IPS DF 19.7 (cell line): ENCODE measurements at regions not wholly inside any gene's neighbourhood (a gene's known extent, or its start where the extent isn't known, plus 50 kb on each side); places are given as distances from the start of the nearest gene placed in this dataset.
"Not testable (repeated sequence)": the region's sequence is repeated elsewhere in the genome, so short reads cannot be mapped to it uniquely, and the experiment has no call there.

Source experiments
- DNase-seq: peaks from one replicate; pipeline ENCODE4 v3.0.0-alpha.2; 2013; ENCODE audit warnings: low read depth, low spot score

DNA sequence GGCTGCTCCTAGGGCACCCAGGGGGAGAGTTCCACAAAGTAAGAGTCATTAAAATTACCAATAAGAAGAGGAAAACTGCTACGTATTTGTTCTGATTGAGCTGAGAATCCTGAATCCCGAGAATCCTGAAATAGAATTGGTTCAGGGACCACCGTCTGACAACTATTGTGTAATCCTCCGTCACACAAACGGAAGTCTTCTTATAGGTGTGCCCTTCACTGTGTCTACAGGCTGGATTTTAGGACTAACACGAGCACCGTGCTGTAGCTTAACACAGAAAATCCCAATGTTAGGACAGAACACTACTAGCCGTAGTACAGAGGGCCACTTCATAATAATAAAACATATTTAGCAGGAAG, 50.6 kb upstream of the RNF182 start:
- DNase-seq = no peak

GRCh38 chr6:13873288-13874190, 51.2 kb upstream of the RNF182 start:
- DNase-seq = peak; percentile 64

DNA sequence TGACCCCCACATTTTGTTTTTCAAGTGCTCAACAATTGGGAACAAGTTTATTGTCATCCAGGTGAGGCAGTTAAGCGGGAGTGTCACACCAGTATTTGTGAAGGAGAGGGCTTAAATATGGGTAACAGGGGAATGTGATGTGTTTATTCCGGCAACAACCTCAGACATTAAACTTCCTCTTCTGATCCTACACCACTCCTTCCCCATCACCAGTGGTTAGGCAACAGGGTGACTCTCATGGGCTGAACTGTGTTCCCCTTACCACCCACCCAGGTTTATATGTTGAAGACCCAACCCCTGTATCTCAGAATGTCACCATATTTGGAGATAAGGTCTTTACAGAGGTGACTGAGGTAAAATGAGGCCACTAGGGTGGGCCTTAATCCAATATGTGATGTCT, 52.1 kb upstream of the RNF182 start:
- no peak for DNase-seq

DNA sequence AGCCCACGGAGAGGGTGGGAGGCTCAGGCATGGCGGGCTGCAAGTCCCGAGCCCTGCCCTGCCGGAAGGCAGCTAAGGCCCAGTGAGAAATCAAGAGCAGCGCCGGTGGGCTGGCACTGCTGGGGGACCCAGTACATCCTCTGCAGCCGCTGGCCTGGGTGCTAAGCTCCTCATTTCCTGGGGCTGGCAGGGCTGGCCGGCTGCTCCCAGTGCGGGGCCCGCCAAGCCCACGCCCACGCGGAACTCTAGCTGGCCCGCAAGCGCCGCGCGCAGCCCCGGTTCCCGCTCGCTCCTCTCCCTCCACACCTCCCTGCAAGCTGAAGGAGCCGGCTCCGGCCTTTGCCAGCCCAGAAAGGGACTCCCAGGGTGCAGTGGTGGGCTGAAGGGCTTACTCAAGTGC, 52.7 kb upstream of the RNF182 start:
- DNase-seq = not testable (repeated sequence)

GRCh38 chr6:13870214-13870830, 54.4 kb upstream of the RNF182 start:
- no peak for DNase-seq

GRCh38 chr6:13868236-13868635, 53.9 kb upstream of the MCUR1 start:
- DNase-seq = no peak

GRCh38 chr6:13866301-13866700, 51.9 kb upstream of the MCUR1 start:
- no peak for DNase-seq

DNA sequence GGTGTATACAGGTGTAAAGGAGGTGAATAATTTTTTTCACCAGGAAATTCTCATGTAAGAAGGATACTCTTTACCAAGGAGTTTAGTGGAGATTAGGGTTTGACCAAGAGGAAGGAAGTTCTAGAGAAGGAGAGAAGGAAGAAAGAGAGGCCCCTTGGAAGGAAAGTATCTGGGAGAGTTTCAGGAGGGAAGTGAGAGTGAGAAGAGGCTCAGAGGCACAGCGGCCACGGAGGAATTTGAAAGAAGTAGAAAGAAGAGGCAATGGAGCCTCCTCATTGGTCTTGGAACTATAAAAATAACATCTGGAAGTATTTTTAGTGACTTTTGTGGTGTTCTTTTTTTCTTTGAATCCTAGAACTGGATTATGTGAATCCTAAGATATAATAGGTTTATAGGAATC, 50.8 kb upstream of the MCUR1 start:
- DNase-seq = no peak

- not testable (repeated sequence) for DNase-seq
Measured at GRCh38 chr6:13864669-13865068, 50.3 kb upstream of the MCUR1 start.
